Astrocyte (in vitro differentiated cells and primary cell): ENCODE measurements at regions not wholly inside any gene's neighbourhood (a gene's known extent, or its start where the extent isn't known, plus 50 kb on each side); places are given as distances from the start of the nearest gene placed in this dataset.

ENCODE experiments used
- CTCF ChIP-seq: IDR thresholded peaks from 2 replicates; pipeline ENCODE4 v1.5.1; 2011; ENCODE audit warnings: low read depth, mild to moderate bottlenecking, inconsistent platforms, low read length, moderate library complexity; ENCODE audit not compliant: insufficient read depth
- EZH2 ChIP-seq: IDR thresholded peaks from 2 replicates; pipeline ENCODE4 v1.6.1; 2012; ENCODE audit warnings: mild to moderate bottlenecking, low read length, inconsistent platforms; ENCODE audit not compliant: insufficient read depth

DNA sequence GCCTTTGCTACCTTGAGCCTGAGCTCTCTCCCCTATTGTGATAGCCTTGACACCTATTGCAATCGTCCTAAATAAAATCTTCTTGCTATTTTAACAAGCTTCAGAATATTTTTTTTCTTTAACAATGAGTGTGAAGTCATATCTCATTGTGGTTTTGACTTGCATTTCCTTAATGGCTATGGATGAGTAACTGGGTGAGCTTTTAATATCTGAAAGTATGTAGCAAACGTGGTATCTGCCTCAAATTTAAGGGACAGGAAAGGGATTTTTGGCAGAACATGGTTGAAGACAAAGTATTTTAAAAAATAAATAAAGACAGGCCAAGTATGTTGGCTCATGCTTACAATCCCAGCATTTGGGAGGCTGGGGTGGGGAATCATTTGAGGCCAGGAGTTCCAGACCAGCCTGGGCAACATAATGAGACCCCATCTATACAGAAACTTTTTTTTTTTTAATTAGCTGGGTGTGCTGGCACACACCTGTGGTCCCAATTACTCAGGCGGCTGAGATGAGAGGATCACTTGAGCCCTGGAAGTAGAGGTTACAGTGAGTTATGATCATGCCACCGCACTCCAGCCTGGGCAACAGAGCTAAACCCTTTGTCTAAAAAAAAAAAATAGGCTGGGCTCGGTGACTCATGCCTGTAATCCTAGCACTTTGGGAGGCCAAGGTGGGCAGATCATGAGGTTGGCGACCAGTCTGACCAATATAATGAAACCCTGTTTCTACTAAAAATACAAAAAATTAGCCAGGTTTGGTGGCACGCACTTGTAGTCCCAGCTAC is 319.3 kb upstream of the NRP1 start:
- no peak for TF ChIP-seq CTCF
- no peak for TF ChIP-seq EZH2
